ENCODE measurements at regions not wholly inside any gene's neighbourhood (a gene's known extent, or its start where the extent isn't known, plus 50 kb on each side); places are given as distances from the start of the nearest gene placed in this dataset.
A peak's percentile ranks its signal among the peaks of the same experiment; 100 is the strongest.

- TF ChIP-seq, protein P1, sequence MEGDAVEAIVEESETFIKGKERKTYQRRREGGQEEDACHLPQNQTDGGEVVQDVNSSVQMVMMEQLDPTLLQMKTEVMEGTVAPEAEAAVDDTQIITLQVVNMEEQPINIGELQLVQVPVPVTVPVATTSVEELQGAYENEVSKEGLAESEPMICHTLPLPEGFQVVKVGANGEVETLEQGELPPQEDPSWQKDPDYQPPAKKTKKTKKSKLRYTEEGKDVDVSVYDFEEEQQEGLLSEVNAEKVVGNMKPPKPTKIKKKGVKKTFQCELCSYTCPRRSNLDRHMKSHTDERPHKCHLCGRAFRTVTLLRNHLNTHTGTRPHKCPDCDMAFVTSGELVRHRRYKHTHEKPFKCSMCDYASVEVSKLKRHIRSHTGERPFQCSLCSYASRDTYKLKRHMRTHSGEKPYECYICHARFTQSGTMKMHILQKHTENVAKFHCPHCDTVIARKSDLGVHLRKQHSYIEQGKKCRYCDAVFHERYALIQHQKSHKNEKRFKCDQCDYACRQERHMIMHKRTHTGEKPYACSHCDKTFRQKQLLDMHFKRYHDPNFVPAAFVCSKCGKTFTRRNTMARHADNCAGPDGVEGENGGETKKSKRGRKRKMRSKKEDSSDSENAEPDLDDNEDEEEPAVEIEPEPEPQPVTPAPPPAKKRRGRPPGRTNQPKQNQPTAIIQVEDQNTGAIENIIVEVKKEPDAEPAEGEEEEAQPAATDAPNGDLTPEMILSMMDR (conservative IDR thresholded peaks at IDR 0.05; ENCODE audit: low read length) = no peak
- no peak overlapping the region for H3K4me3 ChIP-seq (ENCODE audit: low read length)
- DNase-seq (ENCODE audit: low read depth) = no peak
Observed at GRCh38 chr15:62940093-62940754, 102.3 kb upstream of the TPM1 start.

DNA sequence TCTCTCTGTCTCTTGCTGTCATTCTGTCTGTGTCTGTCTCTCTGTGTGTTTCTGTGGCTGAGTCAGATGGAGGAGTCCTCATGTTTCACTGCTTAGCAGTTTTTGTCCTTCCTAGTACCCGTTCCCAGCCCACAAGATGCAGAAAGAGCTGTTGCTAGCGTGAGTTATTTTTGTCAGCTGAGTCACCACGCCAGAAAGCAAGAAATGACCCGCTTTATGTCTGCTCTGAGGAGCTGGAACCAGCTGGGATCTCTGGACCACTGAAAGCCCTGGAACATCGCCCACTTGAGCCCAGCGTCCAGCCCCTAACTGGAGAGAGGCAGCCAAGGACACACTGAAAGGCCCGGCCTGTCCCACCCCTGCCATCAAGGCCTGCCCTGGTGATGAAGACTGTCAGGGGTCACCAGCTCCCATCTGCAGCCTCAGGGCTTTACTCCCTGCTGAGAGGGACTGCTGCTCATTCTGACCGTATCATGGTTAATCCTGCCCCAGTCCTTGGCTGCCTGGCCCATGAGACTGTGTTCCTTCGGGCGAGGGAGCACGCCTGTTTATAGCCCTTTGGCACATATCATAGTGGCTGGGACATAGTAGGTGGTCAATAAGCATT is 101.7 kb upstream of the TPM1 start:
- TF ChIP-seq, protein P1 (conservative IDR thresholded peaks at IDR 0.05; ENCODE audit: low read length) = no peak
- DNase-seq (ENCODE audit: low read depth) = peak; percentile 93
- no peak overlapping the region for H3K4me3 ChIP-seq (ENCODE audit: low read length)

DNA sequence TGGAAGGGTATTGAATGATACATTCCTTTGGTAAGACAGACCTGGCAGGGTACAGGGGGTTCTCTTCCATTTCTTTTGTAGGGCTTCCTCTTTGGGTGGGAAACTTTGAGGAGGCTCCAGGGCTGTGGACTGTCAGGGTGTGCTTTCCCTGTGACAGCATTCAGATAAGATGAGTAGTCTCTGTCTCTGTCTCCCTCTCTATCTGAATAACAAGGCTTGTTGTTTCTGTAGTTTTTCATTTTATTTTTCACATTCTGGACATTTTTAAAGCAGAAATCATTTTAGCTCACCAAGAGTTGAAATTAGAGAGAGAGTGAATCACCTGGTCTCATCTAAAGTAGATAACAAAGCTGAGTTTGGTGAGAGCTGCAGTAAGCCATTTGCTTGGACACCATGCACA is 100.8 kb upstream of the TPM1 start:
- TF ChIP-seq, protein P1 (conservative IDR thresholded peaks at IDR 0.05; ENCODE audit: low read length) = no peak
- no peak for DNase-seq (ENCODE audit: low read depth)
- H3K4me3 ChIP-seq (ENCODE audit: low read length) = no peak overlapping the region

DNA sequence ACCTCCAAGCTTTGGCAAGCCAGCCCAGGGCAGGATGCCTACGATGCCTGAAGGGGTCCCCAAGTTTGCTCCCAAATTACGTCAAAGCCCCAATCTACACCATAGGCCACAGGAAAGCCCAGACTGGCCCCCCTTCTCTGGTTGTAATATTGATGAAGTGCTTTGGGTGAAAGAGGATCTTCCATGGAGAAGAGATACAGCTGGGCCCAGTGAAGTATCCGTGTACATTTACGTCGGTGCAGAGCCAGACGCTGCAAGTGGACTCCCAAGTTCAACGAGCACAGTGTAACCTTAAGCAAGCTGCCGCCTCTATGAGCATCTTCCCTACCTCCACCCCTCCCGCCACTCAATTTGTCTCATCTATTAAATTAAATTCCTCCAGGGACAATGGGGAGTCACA is 100.1 kb upstream of the TPM1 start:
- H3K4me3 ChIP-seq (ENCODE audit: low read length) = no peak overlapping the region
- no peak for DNase-seq (ENCODE audit: low read depth)
- TF ChIP-seq, protein P1 (conservative IDR thresholded peaks at IDR 0.05; ENCODE audit: low read length) = no peak

- TF ChIP-seq, protein P1 (conservative IDR thresholded peaks at IDR 0.05; ENCODE audit: low read length) = no peak
- no peak for DNase-seq (ENCODE audit: low read depth)
- H3K4me3 ChIP-seq (ENCODE audit: low read length) = no peak overlapping the region
Observed at GRCh38 chr15:62945063-62945462, 97.5 kb upstream of the TPM1 start.

- no peak overlapping the region for H3K4me3 ChIP-seq (ENCODE audit: low read length)
- no peak for DNase-seq (ENCODE audit: low read depth)
Observed at GRCh38 chr15:62945760-62946159, 96.8 kb upstream of the TPM1 start.

More at GRCh38 chr15:62945760-62946159, 96.8 kb upstream of the TPM1 start:
- TF ChIP-seq, protein P1 (conservative IDR thresholded peaks at IDR 0.05; ENCODE audit: low read length) = no peak
